WTC11 (cell line): ENCODE measurements at regions not wholly inside any gene's neighbourhood (a gene's known extent, or its start where the extent isn't known, plus 50 kb on each side); places are given as distances from the start of the nearest gene placed in this dataset.

ENCODE experiments used
- ATAC-seq: fragments of 200-7000 bp; cut with Tn5 transposase; 2 replicates; pipeline ENCODE4 v1.10.0; 2021; ENCODE audit warnings: mild to moderate bottlenecking, moderate library complexity
- CTCF ChIA-PET: fragments of 300-600 bp; sonication (Branson Sonifier 250); formaldehyde crosslinking; loops from one replicate; lab custom pipeline; 2021; ENCODE audit warnings: antibody characterized with exemption; lab: Charles Lee
- POLR2A ChIA-PET: fragments of 350-600 bp; sonication (Branson Sonifier 250); formaldehyde crosslinking; loops from one replicate; lab custom pipeline; 2021; ENCODE audit warnings: antibody characterized with exemption; lab: Charles Lee
- DNase-seq: peaks from one replicate; pipeline ENCODE4 v3.0.0; 2021; ENCODE audit warnings: low spot score
- H3K27ac Mint-ChIP-seq: 2 replicates; pipeline ENCODE4 v1.8.0; 2021; ENCODE audit warnings: mixed read lengths
- H3K27me3 Mint-ChIP-seq: 2 replicates; pipeline ENCODE4 v1.8.0; 2021; ENCODE audit warnings: low read depth, mild to moderate bottlenecking, moderate library complexity, mixed read lengths
- H3K36me3 Mint-ChIP-seq: 2 replicates; pipeline ENCODE4 v1.8.0; 2021; ENCODE audit warnings: mixed read lengths
- H3K4me1 Mint-ChIP-seq: 2 replicates; pipeline ENCODE4 v1.8.0; 2022; ENCODE audit warnings: mixed read lengths
- H3K4me3 Mint-ChIP-seq: 2 replicates; pipeline ENCODE4 v1.8.0; 2021; ENCODE audit warnings: mild to moderate bottlenecking, moderate library complexity, mixed read lengths
- H3K9me3 Mint-ChIP-seq: 2 replicates; pipeline ENCODE4 v1.8.0; 2021; ENCODE audit warnings: mixed read lengths
- ATF1 ChIP-seq: sonication (generic); formaldehyde crosslinking; IDR thresholded peaks from 2 replicates; pipeline ENCODE4 v1.8.1; 2023; ENCODE audit warnings: mild to moderate bottlenecking, moderate library complexity, missing genetic modification reagents
- CREM ChIP-seq: sonication (generic); formaldehyde crosslinking; IDR thresholded peaks from 2 replicates; pipeline ENCODE4 v1.8.1; 2022; ENCODE audit warnings: mild to moderate bottlenecking, missing genetic modification reagents, moderate library complexity
- GTF2I ChIP-seq: fragments of 250-450 bp; sonication (Bioruptor Pico); conservative IDR thresholded peaks from 2 replicates; pipeline ENCODE4 v1.4.0; 2021; ENCODE audit warnings: mild to moderate bottlenecking
- HMGA2 ChIP-seq: fragments of 250-450 bp; sonication (Bioruptor Pico); IDR thresholded peaks from 2 replicates; pipeline ENCODE4 v1.4.0; 2021; ENCODE audit warnings: mild to moderate bottlenecking, moderate library complexity
- MYBL2 ChIP-seq: sonication (generic); formaldehyde crosslinking; IDR thresholded peaks from 2 replicates; pipeline ENCODE4 v1.8.1; 2023; ENCODE audit warnings: mild to moderate bottlenecking, moderate library complexity, missing genetic modification reagents
- NFATC4 ChIP-seq: fragments of 250-450 bp; sonication (Bioruptor Pico); IDR thresholded peaks from 2 replicates; pipeline ENCODE4 v1.9.0; 2021; ENCODE audit warnings: mild to moderate bottlenecking
- RORB ChIP-seq: fragments of 250-450 bp; sonication (Bioruptor Pico); IDR thresholded peaks from 2 replicates; pipeline ENCODE4 v1.9.0; 2021; ENCODE audit warnings: mild to moderate bottlenecking
- SMAD3 ChIP-seq: sonication (generic); formaldehyde crosslinking; IDR thresholded peaks from 2 replicates; pipeline ENCODE4 v1.8.0; 2022; ENCODE audit warnings: missing genetic modification reagents, mild to moderate bottlenecking, borderline replicate concordance
- SMAD4 ChIP-seq: sonication (generic); formaldehyde crosslinking; IDR thresholded peaks from 2 replicates; pipeline ENCODE4 v1.8.0; 2022; ENCODE audit warnings: mild to moderate bottlenecking, missing genetic modification reagents
- SOX15 ChIP-seq: fragments of 250-450 bp; sonication (Bioruptor Pico); IDR thresholded peaks from 2 replicates; pipeline ENCODE4 v1.9.0; 2021; ENCODE audit warnings: mild to moderate bottlenecking
- TEAD1 ChIP-seq: sonication (generic); formaldehyde crosslinking; IDR thresholded peaks from 2 replicates; pipeline ENCODE4 v1.8.0; 2022; ENCODE audit warnings: mild to moderate bottlenecking, missing genetic modification reagents
- ZNF121 ChIP-seq: sonication (generic); formaldehyde crosslinking; IDR thresholded peaks from 2 replicates; pipeline ENCODE4 v1.8.0; 2023; ENCODE audit warnings: missing genetic modification reagents
- ZNF396 ChIP-seq: fragments of 250-450 bp; sonication (Bioruptor Pico); IDR thresholded peaks from 2 replicates; pipeline ENCODE4 v1.8.0; 2021; ENCODE audit warnings: mild to moderate bottlenecking, moderate library complexity, borderline replicate concordance
- ZNF423 ChIP-seq: fragments of 250-450 bp; sonication (Bioruptor Pico); IDR thresholded peaks from 2 replicates; pipeline ENCODE4 v2.1.2; 2022; ENCODE audit warnings: mild to moderate bottlenecking, moderate library complexity
- TF ChIP-seq, protein P1 (sequence below): sonication (generic); formaldehyde crosslinking; IDR thresholded peaks from 2 replicates; pipeline ENCODE4 v1.8.1; 2022; ENCODE audit warnings: low read depth, missing genetic modification reagents, borderline replicate concordance
- TF ChIP-seq, protein P2 (sequence below): fragments of 250-450 bp; sonication (Bioruptor Pico); IDR thresholded peaks from 2 replicates; pipeline ENCODE4 v1.8.0; 2021; ENCODE audit warnings: mild to moderate bottlenecking
- TF ChIP-seq, protein P3 (sequence below): fragments of 250-450 bp; sonication (Bioruptor Pico); conservative IDR thresholded peaks from 2 replicates; pipeline ENCODE4 v1.9.0; 2021; ENCODE audit warnings: mild to moderate bottlenecking
- TF ChIP-seq, protein P4 (sequence below): fragments of 250-450 bp; sonication (Bioruptor Pico); IDR thresholded peaks from 2 replicates; pipeline ENCODE4 v1.9.0; 2021; ENCODE audit warnings: moderate library complexity, mild to moderate bottlenecking, inconsistent platforms, borderline replicate concordance
- TF ChIP-seq, protein P5 (sequence below): sonication (generic); formaldehyde crosslinking; IDR thresholded peaks from 2 replicates; pipeline ENCODE4 v1.8.0; 2022; ENCODE audit warnings: mild to moderate bottlenecking, missing genetic modification reagents
- TF ChIP-seq, protein P6 (sequence below): fragments of 250-450 bp; sonication (Bioruptor Pico); IDR thresholded peaks from 2 replicates; pipeline ENCODE4 v2.1.2; 2022; ENCODE audit warnings: mild to moderate bottlenecking, moderate library complexity

DNA sequence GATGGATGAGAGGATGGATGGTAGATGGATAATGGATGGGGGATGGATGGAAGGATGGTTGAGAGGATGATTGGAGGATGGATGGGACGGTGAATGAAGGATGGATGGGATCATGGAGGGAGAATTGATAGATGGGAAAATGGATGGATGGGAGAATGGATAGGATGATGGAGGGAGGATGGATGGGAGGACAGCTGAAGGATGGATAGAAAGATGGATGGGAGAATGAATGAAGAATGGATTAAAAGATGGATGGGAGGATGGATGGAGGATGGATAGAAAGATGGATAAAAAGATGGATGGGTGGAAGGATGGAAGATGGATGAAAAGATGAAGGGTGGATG, 218.3 kb upstream of the IER5L start (continued):
- TF ChIP-seq ZNF396 (CRISPR knock-in tag), result no peak

DNA sequence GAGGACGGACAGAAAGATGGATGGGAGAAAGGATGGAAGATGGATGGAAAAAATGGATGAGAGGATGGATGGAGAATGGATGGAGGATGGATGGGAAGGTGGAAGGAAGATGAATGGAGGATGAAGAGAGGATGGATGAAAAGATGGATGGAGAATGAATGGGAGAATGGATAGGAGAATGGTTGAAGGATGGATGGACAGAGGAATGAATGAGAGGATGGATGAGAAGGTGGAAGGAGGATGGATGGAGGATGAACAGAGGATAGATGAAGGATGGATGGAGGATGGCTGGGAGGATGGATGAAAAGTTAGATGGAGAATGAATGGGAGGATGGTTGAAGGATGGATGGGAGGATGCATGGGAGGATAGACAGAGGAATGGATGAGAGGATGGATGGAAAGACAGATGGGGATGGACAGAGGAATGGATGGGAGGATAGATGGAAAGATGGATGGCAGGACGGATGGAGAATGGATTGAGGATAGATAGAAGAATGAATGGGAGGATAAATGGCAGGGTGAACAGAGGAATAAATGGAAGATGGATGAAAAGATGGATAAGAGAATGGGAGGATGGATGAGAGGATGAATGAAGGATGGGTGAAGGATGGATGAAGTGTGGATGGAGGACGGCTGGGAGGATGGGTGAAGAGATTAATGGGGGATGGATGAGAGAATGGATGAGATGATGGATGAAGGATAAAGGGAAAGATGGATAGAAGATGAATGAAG, 217.7 kb upstream of the IER5L start:
- Mint-ChIP-seq H3K27ac (no peak overlapping the region), H3K4me3 (no peak overlapping the region), H3K36me3 (no peaks in the 10 kb centered on the region), H3K27me3 (peaks cover 6% of the 10 kb centered on the region)
- no peak for TF ChIP-seq CREM (CRISPR knock-in tag)
- no peak for TF ChIP-seq ZNF121 (CRISPR knock-in tag)
- TF ChIP-seq, protein P1, sequence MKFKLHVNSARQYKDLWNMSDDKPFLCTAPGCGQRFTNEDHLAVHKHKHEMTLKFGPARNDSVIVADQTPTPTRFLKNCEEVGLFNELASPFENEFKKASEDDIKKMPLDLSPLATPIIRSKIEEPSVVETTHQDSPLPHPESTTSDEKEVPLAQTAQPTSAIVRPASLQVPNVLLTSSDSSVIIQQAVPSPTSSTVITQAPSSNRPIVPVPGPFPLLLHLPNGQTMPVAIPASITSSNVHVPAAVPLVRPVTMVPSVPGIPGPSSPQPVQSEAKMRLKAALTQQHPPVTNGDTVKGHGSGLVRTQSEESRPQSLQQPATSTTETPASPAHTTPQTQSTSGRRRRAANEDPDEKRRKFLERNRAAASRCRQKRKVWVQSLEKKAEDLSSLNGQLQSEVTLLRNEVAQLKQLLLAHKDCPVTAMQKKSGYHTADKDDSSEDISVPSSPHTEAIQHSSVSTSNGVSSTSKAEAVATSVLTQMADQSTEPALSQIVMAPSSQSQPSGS, result no peak
- no peak for TF ChIP-seq GTF2I
- no peak for TF ChIP-seq NFATC4 (CRISPR knock-in tag)
- TF ChIP-seq SMAD4 (CRISPR knock-in tag), result no peak
- TF ChIP-seq, protein P2, sequence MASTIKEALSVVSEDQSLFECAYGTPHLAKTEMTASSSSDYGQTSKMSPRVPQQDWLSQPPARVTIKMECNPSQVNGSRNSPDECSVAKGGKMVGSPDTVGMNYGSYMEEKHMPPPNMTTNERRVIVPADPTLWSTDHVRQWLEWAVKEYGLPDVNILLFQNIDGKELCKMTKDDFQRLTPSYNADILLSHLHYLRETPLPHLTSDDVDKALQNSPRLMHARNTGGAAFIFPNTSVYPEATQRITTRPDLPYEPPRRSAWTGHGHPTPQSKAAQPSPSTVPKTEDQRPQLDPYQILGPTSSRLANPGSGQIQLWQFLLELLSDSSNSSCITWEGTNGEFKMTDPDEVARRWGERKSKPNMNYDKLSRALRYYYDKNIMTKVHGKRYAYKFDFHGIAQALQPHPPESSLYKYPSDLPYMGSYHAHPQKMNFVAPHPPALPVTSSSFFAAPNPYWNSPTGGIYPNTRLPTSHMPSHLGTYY (CRISPR knock-in tag), result no peak
- no peak for TF ChIP-seq MYBL2
- TF ChIP-seq, protein P3, sequence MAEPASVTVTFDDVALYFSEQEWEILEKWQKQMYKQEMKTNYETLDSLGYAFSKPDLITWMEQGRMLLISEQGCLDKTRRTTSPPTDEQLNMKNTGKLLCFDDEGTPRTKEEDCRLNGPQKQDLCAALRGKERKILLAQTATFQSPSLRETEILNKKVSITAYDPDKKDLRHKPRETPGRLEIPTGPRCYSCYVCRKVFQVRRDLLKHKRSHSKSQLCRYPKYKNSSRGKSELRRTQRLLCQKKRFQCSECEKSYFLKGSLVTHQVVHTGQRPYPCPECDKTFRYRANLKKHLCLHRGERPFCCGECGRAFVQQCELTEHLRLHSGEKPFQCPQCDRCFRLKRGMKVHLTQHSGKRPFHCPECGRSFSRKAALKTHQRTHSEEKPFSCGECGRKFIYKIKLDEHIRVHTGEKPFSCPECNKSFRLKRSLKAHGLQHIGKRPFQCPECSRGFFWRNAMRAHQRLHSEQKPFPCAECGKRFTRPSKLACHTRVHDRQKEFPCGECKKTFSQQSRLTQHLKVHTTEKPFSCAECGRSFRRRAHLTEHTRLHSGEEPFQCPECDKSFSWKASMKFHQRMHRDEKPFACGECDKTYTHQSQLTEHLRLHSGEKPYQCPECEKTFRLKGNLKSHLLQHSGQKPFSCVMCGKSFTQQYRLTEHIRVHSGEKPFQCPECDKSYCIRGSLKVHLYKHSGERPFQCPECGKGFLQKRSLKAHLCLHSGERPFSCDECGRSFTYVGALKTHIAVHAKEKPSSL (CRISPR knock-in tag), result no peak
- TF ChIP-seq SOX15 (CRISPR knock-in tag), result no peak
- TF ChIP-seq, all 79 proteins: peak for 0
- Mint-ChIP-seq H3K4me1 (peaks cover 26% of the 10 kb centered on the region), H3K9me3 (no peaks in the 10 kb centered on the region)
- ChIA-PET CTCF (no interaction called here), POLR2A (no interaction called here)
- DNase-seq, result no peak
- no peak for ATAC-seq

DNA sequence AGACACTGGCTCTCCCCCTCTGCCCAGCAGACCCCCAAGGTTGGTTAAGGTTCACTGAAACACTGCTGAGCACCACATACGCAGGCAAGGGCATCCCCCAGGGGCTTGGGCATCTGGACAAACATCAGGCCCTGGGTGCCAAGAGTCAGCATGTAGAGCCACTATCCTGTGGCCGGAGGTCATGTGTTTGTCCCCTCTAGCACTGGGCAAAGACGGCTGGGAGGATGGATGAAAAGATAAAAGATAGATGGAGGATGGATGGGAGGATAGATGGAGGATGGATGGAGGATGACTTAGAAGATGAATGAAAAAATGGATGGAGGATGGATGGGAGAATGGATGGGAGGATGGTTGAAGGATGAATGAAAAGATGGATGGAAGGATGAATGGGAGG, 216.8 kb upstream of the IER5L start:
- H3K27ac Mint-ChIP-seq, result no peak overlapping the region
- H3K9me3 Mint-ChIP-seq, result no peaks in the 10 kb centered on the region
- H3K4me1 Mint-ChIP-seq, result peaks cover 23% of the 10 kb centered on the region
- ChIA-PET POLR2A (no interaction called here), CTCF (no interaction called here)
- peaks cover 4% of the 10 kb centered on the region for H3K27me3 Mint-ChIP-seq
- no peaks in the 10 kb centered on the region for H3K36me3 Mint-ChIP-seq
- no peak overlapping the region for H3K4me3 Mint-ChIP-seq
- ATAC-seq (no peak), DNase-seq (no peak)
- no peak for TF ChIP-seq SMAD3
- no peak for TF ChIP-seq ZNF423 (CRISPR knock-in tag)
- TF ChIP-seq, protein P3 (CRISPR knock-in tag), result no peak
- TF ChIP-seq HMGA2 (CRISPR knock-in tag), result no peak
- no peak for TF ChIP-seq TEAD1 (CRISPR knock-in tag)
- TF ChIP-seq, protein P4, sequence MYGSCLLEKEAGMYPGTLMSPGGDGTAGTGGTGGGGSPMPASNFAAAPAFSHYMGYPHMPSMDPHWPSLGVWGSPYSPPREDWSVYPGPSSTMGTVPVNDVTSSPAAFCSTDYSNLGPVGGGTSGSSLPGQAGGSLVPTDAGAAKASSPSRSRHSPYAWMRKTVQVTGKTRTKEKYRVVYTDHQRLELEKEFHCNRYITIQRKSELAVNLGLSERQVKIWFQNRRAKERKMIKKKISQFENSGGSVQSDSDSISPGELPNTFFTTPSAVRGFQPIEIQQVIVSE (CRISPR knock-in tag), result no peak
- TF ChIP-seq, protein P5, sequence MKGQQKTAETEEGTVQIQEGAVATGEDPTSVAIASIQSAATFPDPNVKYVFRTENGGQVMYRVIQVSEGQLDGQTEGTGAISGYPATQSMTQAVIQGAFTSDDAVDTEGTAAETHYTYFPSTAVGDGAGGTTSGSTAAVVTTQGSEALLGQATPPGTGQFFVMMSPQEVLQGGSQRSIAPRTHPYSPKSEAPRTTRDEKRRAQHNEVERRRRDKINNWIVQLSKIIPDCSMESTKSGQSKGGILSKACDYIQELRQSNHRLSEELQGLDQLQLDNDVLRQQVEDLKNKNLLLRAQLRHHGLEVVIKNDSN (CRISPR knock-in tag), result no peak
- TF ChIP-seq, protein P6, sequence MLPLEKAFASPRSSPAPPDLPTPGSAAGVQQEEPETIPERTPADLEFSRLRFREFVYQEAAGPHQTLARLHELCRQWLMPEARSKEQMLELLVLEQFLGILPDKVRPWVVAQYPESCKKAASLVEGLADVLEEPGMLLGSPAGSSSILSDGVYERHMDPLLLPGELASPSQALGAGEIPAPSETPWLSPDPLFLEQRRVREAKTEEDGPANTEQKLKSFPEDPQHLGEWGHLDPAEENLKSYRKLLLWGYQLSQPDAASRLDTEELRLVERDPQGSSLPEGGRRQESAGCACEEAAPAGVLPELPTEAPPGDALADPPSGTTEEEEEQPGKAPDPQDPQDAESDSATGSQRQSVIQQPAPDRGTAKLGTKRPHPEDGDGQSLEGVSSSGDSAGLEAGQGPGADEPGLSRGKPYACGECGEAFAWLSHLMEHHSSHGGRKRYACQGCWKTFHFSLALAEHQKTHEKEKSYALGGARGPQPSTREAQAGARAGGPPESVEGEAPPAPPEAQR (CRISPR knock-in tag), result no peak
- no peak for TF ChIP-seq ATF1
- TF ChIP-seq GTF2I, result no peak
- no peak for TF ChIP-seq RORB (CRISPR knock-in tag)
- TF ChIP-seq, protein P1, result no peak
